Mammary epithelial cell (primary cell): ENCODE measurements at regions not wholly inside any gene's neighbourhood (a gene's known extent, or its start where the extent isn't known, plus 50 kb on each side); places are given as distances from the start of the nearest gene placed in this dataset.

ENCODE experiments used
- CTCF ChIP-seq, 2 donors: IDR thresholded peaks in 1 of 2; conservative IDR thresholded peaks in 1 of 2; 2 replicates each; pipeline ENCODE4 v1.5.1; 2011 to 2012; ENCODE audit warnings: inconsistent platforms in 2 of 2, low read length in 2 of 2, mild to moderate bottlenecking in 2 of 2, control low read depth in 1 of 2, low read depth in 1 of 2; ENCODE audit not compliant: insufficient read depth in 1 of 2; ENCODE audit errors: extremely low read depth in 1 of 2
- EZH2 ChIP-seq: IDR thresholded peaks from 2 replicates; pipeline ENCODE4 v1.6.1; 2012; ENCODE audit warnings: low read length, inconsistent platforms, borderline replicate concordance

DNA sequence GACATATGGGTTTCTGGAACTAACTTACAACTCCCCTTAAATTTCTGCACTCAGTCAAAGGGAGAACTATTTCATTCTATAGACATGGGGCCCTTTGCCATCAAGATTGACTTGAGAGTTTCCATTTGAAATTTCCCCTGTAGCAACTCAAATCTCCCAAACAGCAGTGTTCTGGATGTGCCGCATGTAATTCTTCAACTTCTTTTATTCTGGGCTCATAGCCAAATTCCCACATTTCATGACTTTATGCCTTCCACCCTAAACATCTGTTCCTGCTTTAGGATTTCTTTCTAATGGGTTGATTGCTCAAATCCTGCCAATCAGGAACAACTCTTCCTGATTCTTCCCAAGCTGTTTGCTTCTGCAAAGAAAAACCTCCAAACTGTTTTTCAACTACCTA lies 336.0 kb downstream of the TBC1D4 start:
- TF ChIP-seq CTCF (conservative IDR thresholded peaks at IDR 0.05 in 1 of 2, IDR thresholded peaks at IDR 0.05 in 1 of 2; ENCODE audit: extremely low read depth in 1 of 2, insufficient read depth in 1 of 2, low read depth in 1 of 2, low read length in 2 of 2), result no peak
- TF ChIP-seq EZH2, result no peak
